SK-N-SH (cell line): ENCODE measurements at regions not wholly inside any gene's neighbourhood (a gene's known extent, or its start where the extent isn't known, plus 50 kb on each side); places are given as distances from the start of the nearest gene placed in this dataset.

Experiments
- CTCF ChIA-PET: fragments of 300-600, 350-600 bp; formaldehyde crosslinking; extraction: SDS; loops from one replicate; lab custom pipeline; 2021; lab: Yijun Ruan, JAX
- POLR2A ChIA-PET: fragments of 350-600 bp; sonication (Branson Sonifier 250); formaldehyde crosslinking; extraction: SDS; loops from one replicate; lab custom pipeline; 2020; ENCODE audit warnings: antibody characterized with exemption, inconsistent platforms; lab: Yijun Ruan, JAX
- DNase-seq: peaks from one replicate; pipeline ENCODE4 v3.0.0; 2012
- H2AFZ ChIP-seq: fragments of 200-600 bp; sonication (generic); 2 replicates; pipeline ENCODE4 v1.8.1; 2016; ENCODE audit warnings: antibody characterized with exemption, mild to moderate bottlenecking, low read depth
- H3F3A ChIP-seq: fragments of 200-600 bp; sonication (generic); replicated peaks from 2 replicates; pipeline ENCODE3; 2016; ENCODE audit warnings: antibody characterized with exemption, mild to moderate bottlenecking; ENCODE audit not compliant: insufficient read depth
- H3K27ac ChIP-seq, 2 experiments: fragments of 200-500 bp in 1 of 2; fragments of 200-600 bp in 1 of 2; sonication (Bioruptor generic) in 1 of 2; sonication (generic), shearing (Covaris generic) in 1 of 2; 2 replicates each; pipeline versions ENCODE4 v1.5.1 to v1.6.1; 2014 to 2016; ENCODE audit warnings: low read depth in 2 of 2, inconsistent platforms in 1 of 2, low read length in 1 of 2, mild to moderate bottlenecking in 1 of 2, mixed read lengths in 1 of 2
- H3K27me3 ChIP-seq: fragments of 200-600 bp; sonication (generic), shearing (Covaris generic); 2 replicates; pipeline ENCODE4 v1.6.1; 2016; ENCODE audit warnings: mixed run types; ENCODE audit not compliant: insufficient read depth
- H3K36me3 ChIP-seq, 2 experiments: fragments of 200-500 bp in 1 of 2; fragments of 200-600 bp in 1 of 2; sonication (Bioruptor generic) in 1 of 2; sonication (generic) in 1 of 2; replicated peaks in 1 of 2; 2 replicates each; pipeline versions ENCODE3 to v1.5.1; 2014 to 2016; ENCODE audit warnings: low read length in 1 of 2, mild to moderate bottlenecking in 1 of 2; ENCODE audit not compliant: insufficient read depth in 2 of 2, control insufficient read depth in 1 of 2
- H3K4me1 ChIP-seq, 2 experiments: fragments of 200-500 bp in 1 of 2; fragments of 200-600 bp in 1 of 2; sonication (Bioruptor generic) in 1 of 2; sonication (generic), shearing (Covaris generic) in 1 of 2; 2 replicates each; pipeline versions ENCODE4 v1.5.1 to v1.6.1; 2014 to 2016; ENCODE audit warnings: low read depth in 1 of 2, low read length in 1 of 2, mixed run types in 1 of 2; ENCODE audit not compliant: insufficient read depth in 2 of 2, control insufficient read depth in 1 of 2
- H3K4me2 ChIP-seq: fragments of 200-600 bp; sonication (generic), shearing (Covaris generic); 2 replicates; pipeline ENCODE4 v1.6.1; 2017; ENCODE audit warnings: mixed run types
- H3K4me3 ChIP-seq, 2 experiments: fragments of 200-500 bp in 1 of 2; fragments of 200-600 bp in 1 of 2; sonication (Bioruptor generic) in 1 of 2; sonication (generic), shearing (Covaris generic) in 1 of 2; 2 replicates each; pipeline versions ENCODE4 v1.5.1 to v1.8.1; 2014 to 2016; ENCODE audit warnings: low read depth in 2 of 2, inconsistent platforms in 1 of 2, low read length in 1 of 2, mild to moderate bottlenecking in 1 of 2, mixed read lengths in 1 of 2, moderate library complexity in 1 of 2
- H3K79me2 ChIP-seq: fragments of 200-600 bp; sonication (generic); 2 replicates; pipeline ENCODE4 v1.8.1; 2017; ENCODE audit warnings: mild to moderate bottlenecking; ENCODE audit not compliant: insufficient read depth
- H3K9ac ChIP-seq: fragments of 200-600 bp; sonication (generic); 2 replicates; pipeline ENCODE4 v1.6.1; 2017; ENCODE audit warnings: mixed run types
- H3K9me2 ChIP-seq: fragments of 200-600 bp; sonication (generic); 2 replicates; pipeline ENCODE4 v1.6.1; 2017; ENCODE audit warnings: mixed run types
- H3K9me3 ChIP-seq: fragments of 200-600 bp; sonication (generic); 2 replicates; pipeline ENCODE4 v1.6.1; 2017; ENCODE audit warnings: mixed run types, mild to moderate bottlenecking, moderate library complexity
- H4K20me1 ChIP-seq: fragments of 200-600 bp; sonication (generic); 2 replicates; pipeline ENCODE4 v1.6.1; 2017; ENCODE audit warnings: mild to moderate bottlenecking, mixed run types; ENCODE audit not compliant: insufficient read depth
- CHD2 ChIP-seq: fragments of 150-350 bp; IDR thresholded peaks from 2 replicates; pipeline ENCODE4 v1.6.1; 2018; ENCODE audit warnings: low read length; ENCODE audit not compliant: partially characterized antibody
- ELF1 ChIP-seq: IDR thresholded peaks from 2 replicates; pipeline ENCODE4 v1.4.0; 2012
- EP300 ChIP-seq, 2 experiments: IDR thresholded peaks; 2 replicates each; pipeline versions ENCODE4 v1.4.0 to v1.6.1; 2012; ENCODE audit warnings: borderline replicate concordance in 1 of 2, low read depth in 1 of 2, low read length in 1 of 2
- FOSL2 ChIP-seq: IDR thresholded peaks from 2 replicates; pipeline ENCODE4 v1.4.0; 2012; ENCODE audit warnings: low read depth, mild to moderate bottlenecking, moderate library complexity, borderline replicate concordance
- FOXJ3 ChIP-seq: sonication (generic); formaldehyde crosslinking; IDR thresholded peaks from 2 replicates; pipeline ENCODE4 v1.5.1; 2020; ENCODE audit warnings: mild to moderate bottlenecking, missing genetic modification reagents
- GABPA ChIP-seq: IDR thresholded peaks from 2 replicates; pipeline ENCODE4 v1.4.0; 2012; ENCODE audit warnings: low read depth, mild to moderate bottlenecking
- MEF2A ChIP-seq: IDR thresholded peaks from 2 replicates; pipeline ENCODE4 v1.4.0; 2012; ENCODE audit warnings: low read depth, borderline replicate concordance
- TAF1 ChIP-seq: IDR thresholded peaks from 2 replicates; pipeline ENCODE4 v1.6.1; 2012; ENCODE audit warnings: low read depth, mild to moderate bottlenecking, low read length, moderate library complexity, borderline replicate concordance
- TEAD4 ChIP-seq: IDR thresholded peaks from 2 replicates; pipeline ENCODE4 v1.4.0; 2012; ENCODE audit warnings: mild to moderate bottlenecking, borderline replicate concordance; ENCODE audit not compliant: insufficient read depth
- USF1 ChIP-seq: IDR thresholded peaks from 2 replicates; pipeline ENCODE4 v1.4.0; 2012; ENCODE audit warnings: low read depth, borderline replicate concordance
- USF2 ChIP-seq: fragments of 150-350 bp; IDR thresholded peaks from 2 replicates; pipeline ENCODE4 v1.6.1; 2017; ENCODE audit warnings: antibody characterized with exemption, low read length, low read depth, borderline replicate concordance
- YY1 ChIP-seq: IDR thresholded peaks from 2 replicates; pipeline ENCODE4 v1.4.0; 2012; ENCODE audit warnings: low read depth, mild to moderate bottlenecking
- WGBS: methylation state at CpG from one replicate; pipeline ENCODE4 v1.1.6; 2017; ENCODE audit warnings: low lambda C conversion rate; 5-methylcytosine and 5-hydroxymethylcytosine counted together
- TF ChIP-seq, protein P1 (sequence below): IDR thresholded peaks from 2 replicates; pipeline ENCODE4 v1.6.1; 2012; ENCODE audit warnings: mild to moderate bottlenecking, low read depth, low read length, moderate library complexity

GRCh38 chr7:115338016-115338415 lies 416.1 kb downstream of the MDFIC start:
- 27% methylated on average over 4 of the region's 4 CpGs for WGBS
- CTCF ChIA-PET = no interaction called here
- Histone ChIP-seq H3K4me2 (no peak overlapping the region), H3K4me3 (no peak overlapping the region), H3K4me1 (no peaks in the 10 kb centered on the region)
- TF ChIP-seq GABPA = no peak
- no peak for TF ChIP-seq ELF1
- TF ChIP-seq FOXJ3 (CRISPR knock-in tag) = no peak
- no peak for TF ChIP-seq FOSL2
- no peak for TF ChIP-seq TAF1
- no peak for TF ChIP-seq USF2
- TF ChIP-seq MEF2A = no peak
- TF ChIP-seq YY1 = no peak
- no peak for TF ChIP-seq CHD2
- no peak for TF ChIP-seq EP300 (IDR thresholded peaks at IDR 0.05; ENCODE audit: borderline replicate concordance in 1 of 2, low read depth in 1 of 2, low read length in 1 of 2)
- TF ChIP-seq, all 33 proteins: peak for 0
- Histone ChIP-seq H3K36me3 (no peaks in the 10 kb centered on the region), H3K9ac (no peak overlapping the region), H4K20me1 (no peaks in the 10 kb centered on the region), H3K27me3 (no peaks in the 10 kb centered on the region), H2AFZ (no peak overlapping the region), H3K27ac (no peak overlapping the region), H3K9me3 (no peaks in the 10 kb centered on the region), H3K79me2 (no peaks in the 10 kb centered on the region), H3K9me2 (no peaks in the 10 kb centered on the region), H3F3A (peaks cover 16% of the 10 kb centered on the region)
- no peak for DNase-seq
- POLR2A ChIA-PET = no interaction called here

GRCh38 chr7:115332691-115333090 lies 410.8 kb downstream of the MDFIC start:
- no peaks in the 10 kb centered on the region for H3K9me3 ChIP-seq
- no peak overlapping the region for H3K27ac ChIP-seq
- no peaks in the 10 kb centered on the region for H4K20me1 ChIP-seq
- POLR2A ChIA-PET = no interaction called here
- 4% methylated on average over 3 of the region's 3 CpGs for WGBS
- no peaks in the 10 kb centered on the region for H3F3A ChIP-seq
- H3K9ac ChIP-seq = no peak overlapping the region
- no peak for DNase-seq
- H3K4me3 ChIP-seq = no peak overlapping the region
- H3K4me2 ChIP-seq = no peak overlapping the region
- H3K4me1 ChIP-seq = no peaks in the 10 kb centered on the region
- TF ChIP-seq TEAD4 (no peak), USF1 (no peak), TAF1 (no peak)
- TF ChIP-seq, protein P1, sequence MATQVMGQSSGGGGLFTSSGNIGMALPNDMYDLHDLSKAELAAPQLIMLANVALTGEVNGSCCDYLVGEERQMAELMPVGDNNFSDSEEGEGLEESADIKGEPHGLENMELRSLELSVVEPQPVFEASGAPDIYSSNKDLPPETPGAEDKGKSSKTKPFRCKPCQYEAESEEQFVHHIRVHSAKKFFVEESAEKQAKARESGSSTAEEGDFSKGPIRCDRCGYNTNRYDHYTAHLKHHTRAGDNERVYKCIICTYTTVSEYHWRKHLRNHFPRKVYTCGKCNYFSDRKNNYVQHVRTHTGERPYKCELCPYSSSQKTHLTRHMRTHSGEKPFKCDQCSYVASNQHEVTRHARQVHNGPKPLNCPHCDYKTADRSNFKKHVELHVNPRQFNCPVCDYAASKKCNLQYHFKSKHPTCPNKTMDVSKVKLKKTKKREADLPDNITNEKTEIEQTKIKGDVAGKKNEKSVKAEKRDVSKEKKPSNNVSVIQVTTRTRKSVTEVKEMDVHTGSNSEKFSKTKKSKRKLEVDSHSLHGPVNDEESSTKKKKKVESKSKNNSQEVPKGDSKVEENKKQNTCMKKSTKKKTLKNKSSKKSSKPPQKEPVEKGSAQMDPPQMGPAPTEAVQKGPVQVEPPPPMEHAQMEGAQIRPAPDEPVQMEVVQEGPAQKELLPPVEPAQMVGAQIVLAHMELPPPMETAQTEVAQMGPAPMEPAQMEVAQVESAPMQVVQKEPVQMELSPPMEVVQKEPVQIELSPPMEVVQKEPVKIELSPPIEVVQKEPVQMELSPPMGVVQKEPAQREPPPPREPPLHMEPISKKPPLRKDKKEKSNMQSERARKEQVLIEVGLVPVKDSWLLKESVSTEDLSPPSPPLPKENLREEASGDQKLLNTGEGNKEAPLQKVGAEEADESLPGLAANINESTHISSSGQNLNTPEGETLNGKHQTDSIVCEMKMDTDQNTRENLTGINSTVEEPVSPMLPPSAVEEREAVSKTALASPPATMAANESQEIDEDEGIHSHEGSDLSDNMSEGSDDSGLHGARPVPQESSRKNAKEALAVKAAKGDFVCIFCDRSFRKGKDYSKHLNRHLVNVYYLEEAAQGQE = no peak
- no peaks in the 10 kb centered on the region for H3K79me2 ChIP-seq
- no peaks in the 10 kb centered on the region for H3K27me3 ChIP-seq
- CTCF ChIA-PET = interaction anchor here (1.2 kb wide), 1 partner anchor 209 kb away, joined by 3 read pairs; no protein-coding TSS in a partner anchor
- no peaks in the 10 kb centered on the region for H3K9me2 ChIP-seq
- no peak overlapping the region for H2AFZ ChIP-seq
- H3K36me3 ChIP-seq = no peaks in the 10 kb centered on the region
